ENCODE measurements at regions not wholly inside any gene's neighbourhood (a gene's known extent, or its start where the extent isn't known, plus 50 kb on each side); places are given as distances from the start of the nearest gene placed in this dataset.

- DNase-seq (ENCODE audit: low read depth) = no peak
- H3K4me3 ChIP-seq (ENCODE audit: low read depth, low read length) = no peak overlapping the region
These were observed 635.4 kb downstream of the VRK1 start for GRCh38 chr14:97432586-97432985.

GRCh38 chr14:97441740-97442362 lies 644.7 kb downstream of the VRK1 start:
- no peak for DNase-seq (ENCODE audit: low read depth)
- no peak overlapping the region for H3K4me3 ChIP-seq (ENCODE audit: low read depth, low read length)

- H3K4me3 ChIP-seq (ENCODE audit: low read depth, low read length) = no peak overlapping the region
- DNase-seq (ENCODE audit: low read depth) = no peak
These were observed 645.2 kb downstream of the VRK1 start for GRCh38 chr14:97442363-97442762.

- H3K4me3 ChIP-seq (ENCODE audit: low read depth, low read length) = no peak overlapping the region
- DNase-seq (ENCODE audit: low read depth) = no peak
These were observed 646.2 kb downstream of the VRK1 start for GRCh38 chr14:97443412-97443811.

GRCh38 chr14:97444248-97444647 lies 647.1 kb downstream of the VRK1 start:
- H3K4me3 ChIP-seq (ENCODE audit: low read depth, low read length) = no peak overlapping the region
- DNase-seq (ENCODE audit: low read depth) = no peak

GRCh38 chr14:97445367-97445766 lies 648.2 kb downstream of the VRK1 start:
- no peak overlapping the region for H3K4me3 ChIP-seq (ENCODE audit: low read depth, low read length)
- no peak for DNase-seq (ENCODE audit: low read depth)

- H3K4me3 ChIP-seq (ENCODE audit: low read depth, low read length) = no peak overlapping the region
- no peak for DNase-seq (ENCODE audit: low read depth)
These were observed 648.9 kb downstream of the VRK1 start for GRCh38 chr14:97446087-97446486.

- no peak for DNase-seq (ENCODE audit: low read depth)
- H3K4me3 ChIP-seq (ENCODE audit: low read depth, low read length) = no peak overlapping the region
These were observed 655.1 kb downstream of the VRK1 start for GRCh38 chr14:97452314-97452713.

GRCh38 chr14:97453991-97454390 lies 656.8 kb downstream of the VRK1 start:
- no peak for DNase-seq (ENCODE audit: low read depth)
- no peak overlapping the region for H3K4me3 ChIP-seq (ENCODE audit: low read depth, low read length)

- DNase-seq (ENCODE audit: low read depth) = no peak
- H3K4me3 ChIP-seq (ENCODE audit: low read depth, low read length) = no peak overlapping the region
These were observed 659.3 kb downstream of the VRK1 start for GRCh38 chr14:97456462-97456861.

- DNase-seq (ENCODE audit: low read depth) = no peak
- H3K4me3 ChIP-seq (ENCODE audit: low read depth, low read length) = no peak overlapping the region
These were observed 659.8 kb downstream of the VRK1 start for GRCh38 chr14:97456958-97457357.

- H3K4me3 ChIP-seq (ENCODE audit: low read depth, low read length) = no peak overlapping the region
- no peak for DNase-seq (ENCODE audit: low read depth)
These were observed 660.4 kb downstream of the VRK1 start for GRCh38 chr14:97457575-97458085.

GRCh38 chr14:97458255-97458654 lies 661.1 kb downstream of the VRK1 start:
- no peak for DNase-seq (ENCODE audit: low read depth)
- H3K4me3 ChIP-seq (ENCODE audit: low read depth, low read length) = no peak overlapping the region

GRCh38 chr14:97458661-97459579 lies 661.7 kb downstream of the VRK1 start:
- H3K4me3 ChIP-seq (ENCODE audit: low read depth, low read length) = no peak overlapping the region
- DNase-seq (ENCODE audit: low read depth) = no peak

- no peak overlapping the region for H3K4me3 ChIP-seq (ENCODE audit: low read depth, low read length)
- no peak for DNase-seq (ENCODE audit: low read depth)
These were observed 664.9 kb downstream of the VRK1 start for GRCh38 chr14:97462081-97462480.

- no peak for DNase-seq (ENCODE audit: low read depth)
- H3K4me3 ChIP-seq (ENCODE audit: low read depth, low read length) = no peak overlapping the region
These were observed 671.0 kb downstream of the VRK1 start for GRCh38 chr14:97468220-97468619.

- no peak overlapping the region for H3K4me3 ChIP-seq (ENCODE audit: low read depth, low read length)
These were observed 680.2 kb downstream of the VRK1 start for GRCh38 chr14:97477353-97477752.

GRCh38 chr14:97485201-97485600 lies 688.0 kb downstream of the VRK1 start:
- no peak for DNase-seq (ENCODE audit: low read depth)
- H3K4me3 ChIP-seq (ENCODE audit: low read depth, low read length) = no peak overlapping the region

More at GRCh38 chr14:97477353-97477752, 680.2 kb downstream of the VRK1 start:
- DNase-seq (ENCODE audit: low read depth) = no peak

- H3K4me3 ChIP-seq (ENCODE audit: low read depth, low read length) = no peak overlapping the region
- DNase-seq (ENCODE audit: low read depth) = no peak
These were observed 689.5 kb downstream of the VRK1 start for GRCh38 chr14:97486601-97487120.

- H3K4me3 ChIP-seq (ENCODE audit: low read depth, low read length) = no peak overlapping the region
- no peak for DNase-seq (ENCODE audit: low read depth)
These were observed 692.6 kb downstream of the VRK1 start for GRCh38 chr14:97489750-97490149.
